KG1 (cell line): ENCODE measurements at regions not wholly inside any gene's neighbourhood (a gene's known extent, or its start where the extent isn't known, plus 50 kb on each side); places are given as distances from the start of the nearest gene placed in this dataset.

Source experiments
- DNase-seq: peaks from one replicate; lab custom pipeline; 2025; lab: John Stamatoyannopoulos, UW

DNA sequence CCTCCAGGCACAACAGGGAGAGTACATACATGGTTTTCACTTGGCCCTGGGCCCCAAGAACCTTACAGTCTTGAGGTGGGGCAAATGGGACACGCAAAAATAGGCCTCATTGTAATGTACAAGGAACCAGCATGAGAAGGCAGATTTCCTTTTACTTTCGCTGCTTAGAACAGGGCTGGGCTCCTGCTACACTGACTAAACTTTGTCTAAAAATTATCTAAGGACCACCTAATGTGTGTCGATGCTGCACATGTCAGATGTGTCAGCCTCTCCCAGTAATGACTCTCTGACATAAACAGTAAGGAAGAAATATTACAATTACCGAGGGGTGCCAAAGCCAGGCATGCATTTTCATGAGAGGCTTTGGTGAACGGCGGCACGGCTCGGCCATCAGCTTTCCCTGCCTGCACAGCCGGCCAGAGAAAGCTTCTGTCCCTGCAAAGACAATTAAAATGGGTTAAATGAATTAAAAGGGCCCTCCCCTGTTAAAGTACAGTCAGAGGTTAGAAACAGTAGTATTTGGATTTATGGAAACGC, 224.2 kb upstream of the IRX3 start:
- no peak for DNase-seq

- DNase-seq: no peak
These were observed 222.9 kb upstream of the IRX3 start for GRCh38 chr16:54509456-54509855.

DNA sequence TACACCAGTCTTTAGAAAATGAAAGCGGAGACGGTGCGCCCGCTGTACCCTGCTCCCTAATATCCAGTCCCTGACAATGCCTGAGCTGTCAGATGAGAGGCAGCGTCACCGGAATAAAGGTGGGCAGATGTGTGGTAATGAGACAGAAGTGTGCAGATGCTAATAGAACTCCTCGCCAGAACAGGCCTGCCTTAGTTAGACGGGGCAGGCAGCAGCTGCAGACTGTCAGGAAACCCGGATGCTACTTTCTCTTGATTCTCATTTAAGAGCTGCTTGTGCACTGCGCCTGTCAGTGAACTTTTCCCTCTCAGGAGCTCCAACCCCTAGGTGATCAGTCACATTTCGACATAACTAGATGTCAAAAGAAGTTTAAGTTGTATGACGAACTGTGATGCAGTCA, 221.8 kb upstream of the IRX3 start:
- no peak for DNase-seq

GRCh38 chr16:54506741-54507500, 220.3 kb upstream of the IRX3 start:
- DNase-seq: no peak

- no peak for DNase-seq
These were observed 219.6 kb upstream of the IRX3 start for GRCh38 chr16:54506214-54506580.

- no peak for DNase-seq
These were observed 219.1 kb upstream of the IRX3 start for GRCh38 chr16:54505549-54506213.

- DNase-seq: no peak
These were observed 217.8 kb upstream of the IRX3 start for GRCh38 chr16:54504372-54504771.

GRCh38 chr16:54503856-54504219, 217.3 kb upstream of the IRX3 start:
- no peak for DNase-seq

DNA sequence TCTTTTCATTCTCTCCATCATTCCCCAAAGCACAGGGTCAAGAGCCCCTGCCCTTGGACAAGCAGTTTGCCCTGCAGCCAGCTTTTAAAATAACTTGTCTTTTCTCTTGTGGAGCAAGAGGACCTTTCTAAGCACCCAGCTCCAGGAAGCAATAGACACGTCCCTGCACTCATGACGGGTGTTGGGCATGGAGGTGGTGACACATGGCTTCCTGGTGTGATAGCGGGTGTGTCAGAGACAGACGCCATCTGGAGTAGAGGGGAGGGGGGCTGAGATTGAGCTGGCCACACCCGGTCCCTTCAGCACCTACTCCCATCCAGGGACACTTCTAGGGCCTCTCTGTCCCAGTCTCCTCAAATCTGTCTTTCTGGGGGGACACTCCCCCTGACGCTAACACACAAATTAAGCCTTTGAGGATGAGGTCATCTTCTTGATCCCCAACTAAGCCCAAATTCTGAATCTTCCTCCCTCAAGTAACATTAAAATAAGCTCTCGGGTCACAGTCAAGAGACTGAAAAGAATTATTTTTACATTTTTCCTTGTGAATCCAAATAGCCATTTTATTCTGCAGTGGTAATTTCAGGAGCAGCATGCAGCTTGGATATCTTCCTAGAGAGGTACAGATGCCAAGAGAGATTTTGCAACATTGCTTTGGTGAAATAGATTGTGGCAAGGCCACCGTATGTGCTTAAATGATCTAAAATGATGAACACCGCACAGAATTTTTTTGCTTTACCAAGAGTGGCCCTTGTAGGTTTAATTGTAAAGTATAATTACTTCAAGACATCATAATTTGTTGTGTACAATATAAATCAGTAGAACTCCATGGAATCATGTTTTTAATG, 216.6 kb upstream of the IRX3 start:
- DNase-seq: no peak

GRCh38 chr16:54501797-54502196, 215.2 kb upstream of the IRX3 start:
- no peak for DNase-seq

DNA sequence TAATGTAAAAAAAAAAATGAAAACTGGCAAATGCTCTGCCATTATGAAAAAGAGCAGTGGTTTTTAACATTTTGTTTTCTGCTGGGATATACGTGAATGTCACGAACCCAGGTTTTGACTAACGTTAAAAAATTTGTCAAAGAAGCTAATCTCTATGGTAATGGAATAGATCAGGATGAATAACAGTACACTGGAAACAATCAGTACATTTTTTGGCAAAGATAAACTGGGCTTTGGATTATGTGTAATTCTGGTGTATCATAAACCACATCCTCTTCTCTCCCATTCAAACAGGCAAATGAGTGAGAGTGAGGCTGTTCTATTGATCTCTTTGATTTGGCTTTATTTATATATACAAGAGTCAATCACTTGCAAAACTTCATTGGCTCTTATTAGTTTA, 207.0 kb upstream of the IRX3 start:
- no peak for DNase-seq

DNA sequence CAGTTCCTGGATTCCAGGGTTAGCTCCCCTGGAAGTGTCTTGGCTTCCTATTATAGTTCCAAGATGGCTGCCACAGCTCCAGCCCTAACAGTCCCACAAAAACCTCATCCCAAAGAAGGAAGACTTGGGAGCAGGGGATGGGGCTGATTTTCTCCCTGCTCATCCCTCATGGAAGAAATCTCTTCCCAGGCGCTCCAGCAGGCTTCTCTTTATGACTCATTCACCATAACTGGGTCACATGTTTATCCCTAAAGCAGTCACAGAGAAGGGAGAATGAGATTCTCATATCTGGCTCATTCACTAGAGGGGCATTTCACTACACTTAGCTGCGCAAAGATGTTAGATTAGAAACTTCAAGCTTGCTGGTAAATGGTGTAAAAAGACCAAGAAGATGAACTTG, 206.5 kb upstream of the IRX3 start:
- DNase-seq: no peak

GRCh38 chr16:54490112-54490488, 203.5 kb upstream of the IRX3 start:
- no peak for DNase-seq

DNA sequence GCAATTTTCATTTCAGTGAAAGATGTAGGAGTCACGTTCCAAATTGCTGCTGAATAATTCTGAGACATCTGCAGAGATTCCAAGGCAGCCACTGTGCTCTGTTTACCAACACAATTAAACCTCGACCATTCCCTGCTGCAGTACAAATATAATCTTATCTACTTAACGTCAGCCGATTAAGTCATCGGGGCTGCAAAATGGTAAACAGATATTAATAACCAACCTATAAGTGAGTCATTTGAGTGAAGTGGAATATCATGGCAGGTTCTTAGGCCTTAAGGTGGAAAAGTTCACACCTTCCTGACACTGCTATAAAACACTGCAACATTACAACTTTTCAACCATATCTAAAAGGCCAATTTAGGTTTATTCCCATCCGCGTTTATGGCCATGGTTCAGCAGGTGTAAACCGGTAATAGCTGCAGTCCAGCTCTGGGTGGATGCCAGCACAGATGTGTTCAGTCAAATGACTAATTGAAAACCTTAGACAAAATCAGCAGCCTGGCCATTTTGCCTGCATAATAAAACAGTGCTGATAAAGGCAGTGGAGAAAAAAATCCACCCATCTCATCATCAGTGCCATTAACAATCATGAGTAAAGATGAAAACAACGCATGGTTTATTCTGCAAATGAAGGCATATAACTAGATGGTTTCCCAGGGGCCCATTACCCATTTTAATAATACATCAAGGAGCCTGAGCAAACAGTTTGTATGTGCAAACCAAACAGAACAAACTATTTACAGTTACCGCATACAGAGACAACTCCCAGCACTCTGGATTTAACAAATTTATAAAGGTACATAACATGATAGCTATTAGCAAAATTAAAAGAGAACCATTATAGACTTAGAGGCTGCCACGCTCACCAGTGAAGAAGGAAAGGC, 202.9 kb upstream of the IRX3 start:
- DNase-seq: no peak

GRCh38 chr16:54488729-54489128, 202.1 kb upstream of the IRX3 start:
- DNase-seq: no peak

GRCh38 chr16:54487933-54488332, 201.3 kb upstream of the IRX3 start:
- no peak for DNase-seq

DNA sequence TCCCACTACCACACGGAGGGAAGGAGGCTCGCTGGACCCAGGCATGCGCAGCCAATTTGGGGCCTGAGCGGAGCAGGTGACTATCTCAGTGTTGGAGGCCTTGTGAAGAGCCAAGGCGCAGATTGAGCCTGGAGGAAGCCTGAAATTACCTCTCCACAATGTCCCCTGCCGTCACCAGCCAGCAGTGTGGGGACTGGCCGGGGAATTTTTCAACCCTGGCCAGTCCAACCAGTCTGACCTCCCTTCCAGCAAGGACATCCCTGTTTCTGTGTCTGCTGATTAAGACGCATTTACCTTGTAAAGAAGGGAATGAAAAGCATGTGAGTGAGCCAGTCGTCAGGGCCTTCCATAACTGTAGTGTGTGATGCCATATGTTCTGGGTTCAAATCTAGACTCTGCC, 198.1 kb upstream of the IRX3 start:
- DNase-seq: no peak

GRCh38 chr16:54482892-54483574, 196.4 kb upstream of the IRX3 start:
- no peak for DNase-seq

DNA sequence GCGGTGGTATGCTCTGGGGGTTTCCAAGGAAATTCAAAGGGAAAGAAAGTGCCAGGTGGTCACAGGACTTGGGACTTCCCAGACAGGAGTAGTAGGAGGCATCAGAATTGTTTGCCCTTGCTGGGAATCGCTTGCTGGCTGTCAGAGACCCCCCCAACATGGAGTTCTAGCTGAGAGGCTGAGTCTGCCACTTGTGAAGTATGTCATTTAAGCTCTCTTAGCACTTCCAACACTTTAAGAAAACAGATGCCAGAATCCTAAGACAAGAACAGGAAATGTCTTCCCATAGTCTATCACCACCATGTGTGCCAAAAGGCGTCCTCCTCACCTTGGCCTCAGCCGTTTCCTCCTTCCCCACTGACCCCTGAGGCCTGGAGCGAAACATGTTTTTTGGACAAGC, 193.8 kb upstream of the IRX3 start:
- DNase-seq: no peak

DNA sequence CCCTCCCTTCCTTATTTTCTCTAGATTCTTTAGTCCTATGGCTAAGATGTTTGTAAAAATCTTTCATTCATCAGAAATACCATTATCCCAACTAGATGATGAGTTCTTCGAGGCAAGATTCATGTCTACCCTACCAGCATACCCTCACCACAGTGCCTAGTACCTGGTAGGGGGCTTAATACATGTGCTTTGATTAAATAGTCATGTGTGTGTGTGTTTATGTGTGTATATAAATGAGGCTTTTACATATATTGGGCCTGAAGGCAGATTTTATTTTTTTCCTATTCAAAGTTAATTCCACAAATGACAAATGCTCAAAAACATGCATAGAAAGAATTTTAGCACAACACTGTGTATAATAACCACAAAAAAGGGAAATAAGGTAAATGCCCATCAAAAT, 193.0 kb upstream of the IRX3 start:
- DNase-seq: no peak

DNA sequence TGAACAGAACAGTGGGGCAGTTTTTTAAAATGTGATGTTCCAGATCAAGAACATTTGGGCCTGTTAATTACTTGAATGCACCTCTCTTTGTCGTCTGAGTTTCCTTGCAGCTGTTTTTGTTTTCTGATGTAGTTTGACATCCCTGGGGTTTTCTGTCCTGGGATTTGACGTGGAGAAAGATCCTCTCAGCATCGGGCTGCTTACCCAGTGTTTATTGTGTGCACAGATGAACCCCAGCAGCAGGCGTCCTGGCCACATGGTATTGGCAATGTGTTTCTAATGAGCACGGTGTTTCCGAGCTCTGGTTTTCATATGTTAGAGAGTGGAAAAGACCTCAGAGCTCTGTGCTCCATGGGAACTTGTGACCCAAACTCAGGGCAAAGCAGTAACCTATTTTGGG, 191.1 kb upstream of the IRX3 start:
- DNase-seq: no peak
